ENCODE measurements at regions not wholly inside any gene's neighbourhood (a gene's known extent, or its start where the extent isn't known, plus 50 kb on each side); places are given as distances from the start of the nearest gene placed in this dataset.

DNA sequence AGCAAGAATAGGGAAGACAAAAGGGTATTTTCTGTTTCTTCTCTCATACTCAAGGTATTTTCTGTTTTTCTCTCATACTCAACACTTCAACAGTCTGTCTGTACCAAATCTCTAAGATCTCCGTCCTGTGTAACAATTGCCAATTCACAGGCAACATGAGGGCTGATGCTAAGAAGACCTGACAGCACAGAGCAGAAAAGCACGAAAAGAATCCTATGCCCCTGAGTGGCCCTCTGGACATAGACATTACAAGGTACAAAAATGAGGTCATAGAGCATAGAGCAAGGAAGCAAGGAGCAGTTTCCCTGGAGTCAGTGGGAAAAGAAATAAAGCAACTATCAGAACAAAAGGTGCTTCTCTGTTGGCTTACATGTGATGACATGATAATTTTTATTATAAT is 1612.6 kb upstream of the CELF4 start:
- TF ChIP-seq FOXK2 (IDR thresholded peaks at IDR 0.05) (no peak), SP1 (IDR thresholded peaks at IDR 0.05) (no peak), LEF1 (IDR thresholded peaks at IDR 0.05; ENCODE audit: borderline replicate concordance) (no peak), ZNF384 (IDR thresholded peaks at IDR 0.05) (no peak), SUZ12 (IDR thresholded peaks at IDR 0.05) (no peak), ARNT (IDR thresholded peaks at IDR 0.05) (no peak), TARDBP (IDR thresholded peaks at IDR 0.05) (no peak)

Measured in HEK293T (cell line).